ENCODE measurements at regions not wholly inside any gene's neighbourhood (a gene's known extent, or its start where the extent isn't known, plus 50 kb on each side); places are given as distances from the start of the nearest gene placed in this dataset.
"Not testable (repeated sequence)": the region's sequence is repeated elsewhere in the genome, so short reads cannot be mapped to it uniquely, and the experiment has no call there.

DNA sequence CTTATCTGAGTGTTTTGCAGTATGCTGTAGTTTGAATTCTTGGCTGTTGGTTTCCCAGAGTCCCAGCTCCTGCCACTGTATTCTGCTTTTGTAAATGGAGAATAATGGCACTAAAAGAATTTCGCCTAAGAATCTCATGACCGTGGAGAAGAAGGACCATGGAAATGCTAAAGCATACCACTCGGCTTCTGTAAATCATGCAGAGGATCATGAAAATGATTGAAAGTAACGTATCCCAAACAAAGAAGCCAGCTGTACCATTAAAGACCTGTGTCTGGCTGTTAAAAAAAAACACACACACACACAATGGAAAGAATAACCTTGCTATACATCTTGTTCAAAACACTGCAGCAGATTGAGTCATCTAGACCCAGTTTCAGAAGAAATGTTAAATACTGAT lies 287.9 kb downstream of the ZNF326 start:
- Histone ChIP-seq H3K4me3 (ENCODE audit: low read length in 2 of 2) (no peak overlapping the region), H3K9ac (ENCODE audit: low read depth, low read length, poor library complexity) (no peak overlapping the region), H3K14ac (ENCODE audit: low read length) (no peak overlapping the region), H3K36me3 (replicated peaks in 1 of 2; ENCODE audit: control insufficient read depth in 2 of 2, insufficient read depth in 2 of 2, low read length in 2 of 2) (no peaks in the 10 kb centered on the region), H2BK120ac (ENCODE audit: low read depth, low read length) (no peak overlapping the region), H2BK12ac (ENCODE audit: low read length) (no peak overlapping the region), H4K91ac (ENCODE audit: low read depth, low read length, poor library complexity) (no peak overlapping the region), H2BK5ac (ENCODE audit: low read length) (no peak overlapping the region), H4K8ac (ENCODE audit: low read depth, low read length) (no peak overlapping the region), H3K9me3 (replicated peaks in 1 of 2; ENCODE audit: control insufficient read depth in 2 of 2, insufficient read depth in 1 of 2, low read depth in 1 of 2, low read length in 2 of 2) (no peaks in the 10 kb centered on the region), H3K4me2 (ENCODE audit: insufficient read depth, low read length, poor library complexity, severe bottlenecking) (no peak overlapping the region), H2BK15ac (ENCODE audit: low read length) (no peak overlapping the region), H3K4ac (ENCODE audit: low read length) (no peak overlapping the region), H2AK5ac (ENCODE audit: low read depth, low read length) (no peak overlapping the region), H3K4me1 (ENCODE audit: control insufficient read depth in 2 of 2, insufficient read depth in 1 of 2, low read depth in 1 of 2, low read length in 2 of 2) (peaks cover 0 to 2% of the 10 kb centered on the region in 2 donors), H2AFZ (ENCODE audit: low read length) (no peak overlapping the region), H3K27ac (replicated peaks; ENCODE audit: low read length) (no peak overlapping the region), H3K27me3 (ENCODE audit: control insufficient read depth in 3 of 3, insufficient read depth in 3 of 3, low read depth in 1 of 3, low read length in 3 of 3) (no peaks in the 10 kb centered on the region), H3K23ac (ENCODE audit: low read depth, low read length, poor library complexity) (no peak overlapping the region), H3K79me1 (ENCODE audit: low read depth, low read length) (no peaks in the 10 kb centered on the region), H3K18ac (ENCODE audit: low read length) (no peak overlapping the region)
- no peak for DNase-seq (ENCODE audit: low spot score)
- WGBS, 2 donors (ENCODE audit: extremely low coverage in 2 of 2, insufficient read length in 2 of 2, insufficient replicate concordance in 1 of 2) = no CpG with 5 or more reads among the region's 4 CpGs

DNA sequence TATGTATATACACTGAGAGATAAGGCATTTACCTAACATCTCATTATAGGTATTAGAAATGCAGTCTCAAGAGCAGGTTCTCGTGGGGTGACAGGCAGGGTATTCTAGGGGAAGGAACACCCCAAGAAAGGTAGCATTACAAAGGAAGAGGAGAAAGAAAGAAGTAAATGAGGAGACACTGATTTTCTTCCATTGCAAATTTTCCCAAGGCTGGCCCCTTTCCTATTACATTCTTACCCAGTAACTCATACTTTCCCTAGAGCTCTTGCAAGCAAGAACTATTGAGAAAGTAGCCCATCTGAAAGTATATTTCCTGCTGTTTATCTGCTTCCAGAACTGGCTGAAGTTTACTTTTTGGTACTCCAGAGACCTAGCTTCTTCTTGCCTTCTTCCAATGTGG lies 287.0 kb downstream of the ZNF326 start:
- not testable (repeated sequence) for H3K4me2 ChIP-seq (ENCODE audit: insufficient read depth, low read length, poor library complexity, severe bottlenecking); H3K9ac ChIP-seq (ENCODE audit: low read depth, low read length, poor library complexity); H4K8ac ChIP-seq (ENCODE audit: low read depth, low read length); H3K4me3 ChIP-seq (ENCODE audit: low read length in 2 of 2); H3K79me1 ChIP-seq (ENCODE audit: low read depth, low read length); H3K18ac ChIP-seq (ENCODE audit: low read length); H3K27me3 ChIP-seq (ENCODE audit: control insufficient read depth in 3 of 3, insufficient read depth in 3 of 3, low read depth in 1 of 3, low read length in 3 of 3); H3K23ac ChIP-seq (ENCODE audit: low read depth, low read length, poor library complexity); H2BK12ac ChIP-seq (ENCODE audit: low read length); DNase-seq (ENCODE audit: low spot score); H3K27ac ChIP-seq (replicated peaks; ENCODE audit: low read length); H2BK120ac ChIP-seq (ENCODE audit: low read depth, low read length); H3K14ac ChIP-seq (ENCODE audit: low read length); H3K36me3 ChIP-seq (replicated peaks in 1 of 2; ENCODE audit: control insufficient read depth in 2 of 2, insufficient read depth in 2 of 2, low read length in 2 of 2); H2BK5ac ChIP-seq (ENCODE audit: low read length); H3K4me1 ChIP-seq (ENCODE audit: control insufficient read depth in 2 of 2, insufficient read depth in 1 of 2, low read depth in 1 of 2, low read length in 2 of 2); H2AK5ac ChIP-seq (ENCODE audit: low read depth, low read length); H3K9me3 ChIP-seq (replicated peaks in 1 of 2; ENCODE audit: control insufficient read depth in 2 of 2, insufficient read depth in 1 of 2, low read depth in 1 of 2, low read length in 2 of 2); H2AFZ ChIP-seq (ENCODE audit: low read length); H4K91ac ChIP-seq (ENCODE audit: low read depth, low read length, poor library complexity); H3K4ac ChIP-seq (ENCODE audit: low read length); H2BK15ac ChIP-seq (ENCODE audit: low read length)
- WGBS, 2 donors (ENCODE audit: extremely low coverage in 2 of 2, insufficient read length in 2 of 2, insufficient replicate concordance in 1 of 2) = no CpG with 5 or more reads among the region's 1 CpG

DNA sequence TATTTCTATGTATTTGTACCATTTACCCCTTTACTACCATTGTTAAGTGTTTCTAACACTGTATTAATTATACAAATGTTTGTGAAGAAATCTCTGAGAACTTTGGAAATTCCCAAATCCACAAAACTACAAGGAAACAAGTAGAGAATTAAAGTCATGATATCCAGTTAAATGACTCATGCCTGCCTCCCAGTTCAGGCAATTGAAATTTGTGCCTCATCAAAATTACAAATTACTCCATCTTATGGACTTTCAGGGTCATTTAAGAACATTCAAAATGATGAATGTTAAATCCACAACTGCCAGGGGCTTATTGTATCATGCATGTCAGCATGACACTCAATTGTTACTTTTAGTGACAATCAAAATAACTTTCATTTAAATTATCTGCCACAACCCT lies 282.4 kb downstream of the ZNF326 start:
- H4K8ac ChIP-seq (ENCODE audit: low read depth, low read length) = no peak overlapping the region
- no peaks in the 10 kb centered on the region for H3K27me3 ChIP-seq (ENCODE audit: control insufficient read depth in 3 of 3, insufficient read depth in 3 of 3, low read depth in 1 of 3, low read length in 3 of 3)
- no peak overlapping the region for H2BK15ac ChIP-seq (ENCODE audit: low read length)
- H3K4me3 ChIP-seq (ENCODE audit: low read length in 2 of 2) = no peak overlapping the region
- H3K14ac ChIP-seq (ENCODE audit: low read length) = no peak overlapping the region
- DNase-seq (ENCODE audit: low spot score) = no peak
- no peaks in the 10 kb centered on the region for H3K79me1 ChIP-seq (ENCODE audit: low read depth, low read length)
- no peaks in the 10 kb centered on the region for H3K36me3 ChIP-seq (replicated peaks in 1 of 2; ENCODE audit: control insufficient read depth in 2 of 2, insufficient read depth in 2 of 2, low read length in 2 of 2)
- no peak overlapping the region for H3K23ac ChIP-seq (ENCODE audit: low read depth, low read length, poor library complexity)
- H2AFZ ChIP-seq (ENCODE audit: low read length) = no peak overlapping the region
- H3K18ac ChIP-seq (ENCODE audit: low read length) = no peak overlapping the region
- H2BK5ac ChIP-seq (ENCODE audit: low read length) = no peak overlapping the region
- H4K91ac ChIP-seq (ENCODE audit: low read depth, low read length, poor library complexity) = no peak overlapping the region
- H2BK12ac ChIP-seq (ENCODE audit: low read length) = no peak overlapping the region
- no peak overlapping the region for H3K27ac ChIP-seq (replicated peaks; ENCODE audit: low read length)
- H3K4me2 ChIP-seq (ENCODE audit: insufficient read depth, low read length, poor library complexity, severe bottlenecking) = no peak overlapping the region
- no peaks in the 10 kb centered on the region for H3K4me1 ChIP-seq (ENCODE audit: control insufficient read depth in 2 of 2, insufficient read depth in 1 of 2, low read depth in 1 of 2, low read length in 2 of 2)
- H3K4ac ChIP-seq (ENCODE audit: low read length) = no peak overlapping the region
- H3K9me3 ChIP-seq (replicated peaks in 1 of 2; ENCODE audit: control insufficient read depth in 2 of 2, insufficient read depth in 1 of 2, low read depth in 1 of 2, low read length in 2 of 2) = no peaks in the 10 kb centered on the region
- H2BK120ac ChIP-seq (ENCODE audit: low read depth, low read length) = no peak overlapping the region
- H3K9ac ChIP-seq (ENCODE audit: low read depth, low read length, poor library complexity) = no peak overlapping the region
- no peak overlapping the region for H2AK5ac ChIP-seq (ENCODE audit: low read depth, low read length)

DNA sequence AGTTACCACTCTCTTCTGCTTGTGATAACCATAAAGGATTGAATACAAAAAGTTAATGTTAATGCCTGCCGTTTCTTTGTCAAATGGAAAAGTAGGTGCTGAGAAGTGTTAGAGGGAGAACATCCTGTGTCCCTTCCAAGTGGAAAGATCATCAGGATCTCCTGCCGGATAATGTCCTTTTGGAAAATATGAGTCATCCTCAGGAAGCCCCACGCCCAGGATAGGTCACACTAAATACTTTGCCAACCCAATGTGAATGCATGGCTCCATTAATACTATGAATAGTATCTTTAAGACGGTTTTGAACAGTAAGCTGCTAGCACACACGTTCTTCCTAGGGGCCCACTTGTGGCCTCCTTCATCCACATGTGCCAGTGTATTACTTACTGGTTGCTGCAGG lies 279.5 kb downstream of the ZNF326 start:
- H2BK120ac ChIP-seq (ENCODE audit: low read depth, low read length) = no peak overlapping the region
- no peaks in the 10 kb centered on the region for H3K79me1 ChIP-seq (ENCODE audit: low read depth, low read length)
- no peak overlapping the region for H3K4ac ChIP-seq (ENCODE audit: low read length)
- H2BK5ac ChIP-seq (ENCODE audit: low read length) = no peak overlapping the region
- H3K9ac ChIP-seq (ENCODE audit: low read depth, low read length, poor library complexity) = no peak overlapping the region
- no peak overlapping the region for H3K14ac ChIP-seq (ENCODE audit: low read length)
- no peaks in the 10 kb centered on the region for H3K9me3 ChIP-seq (replicated peaks in 1 of 2; ENCODE audit: control insufficient read depth in 2 of 2, insufficient read depth in 1 of 2, low read depth in 1 of 2, low read length in 2 of 2)
- no peak overlapping the region for H3K4me2 ChIP-seq (ENCODE audit: insufficient read depth, low read length, poor library complexity, severe bottlenecking)
- H3K36me3 ChIP-seq (replicated peaks in 1 of 2; ENCODE audit: control insufficient read depth in 2 of 2, insufficient read depth in 2 of 2, low read length in 2 of 2) = no peaks in the 10 kb centered on the region
- no peak overlapping the region for H2BK15ac ChIP-seq (ENCODE audit: low read length)
- WGBS, 2 donors (ENCODE audit: extremely low coverage in 2 of 2, insufficient read length in 2 of 2, insufficient replicate concordance in 1 of 2) = no CpG with 5 or more reads among the region's 5 CpGs
- no peak overlapping the region for H3K4me3 ChIP-seq (ENCODE audit: low read length in 2 of 2)
- no peak overlapping the region for H2AK5ac ChIP-seq (ENCODE audit: low read depth, low read length)
- H4K91ac ChIP-seq (ENCODE audit: low read depth, low read length, poor library complexity) = no peak overlapping the region
- no peaks in the 10 kb centered on the region for H3K27me3 ChIP-seq (ENCODE audit: control insufficient read depth in 3 of 3, insufficient read depth in 3 of 3, low read depth in 1 of 3, low read length in 3 of 3)
- no peaks in the 10 kb centered on the region for H3K4me1 ChIP-seq (ENCODE audit: control insufficient read depth in 2 of 2, insufficient read depth in 1 of 2, low read depth in 1 of 2, low read length in 2 of 2)
- no peak overlapping the region for H4K8ac ChIP-seq (ENCODE audit: low read depth, low read length)
- no peak overlapping the region for H3K23ac ChIP-seq (ENCODE audit: low read depth, low read length, poor library complexity)
- no peak overlapping the region for H3K18ac ChIP-seq (ENCODE audit: low read length)
- H2AFZ ChIP-seq (ENCODE audit: low read length) = no peak overlapping the region
- H3K27ac ChIP-seq (replicated peaks; ENCODE audit: low read length) = no peak overlapping the region
- H2BK12ac ChIP-seq (ENCODE audit: low read length) = no peak overlapping the region
- no peak for DNase-seq (ENCODE audit: low spot score)
